Tibial artery (tissue), 4 donors: ENCODE measurements at regions not wholly inside any gene's neighbourhood (a gene's known extent, or its start where the extent isn't known, plus 50 kb on each side); places are given as distances from the start of the nearest gene placed in this dataset.
"Not testable (repeated sequence)": the region's sequence is repeated elsewhere in the genome, so short reads cannot be mapped to it uniquely, and the experiment has no call there.

Experiments used
- DNase-seq, 2 donors: peaks; one replicate each; pipeline ENCODE4 v3.0.0-alpha.2; 2019
- H3K27ac ChIP-seq, 2 donors: fragments of 200-600 bp; sonication (generic) in 1 of 2; 1 replicate in 1 of 2; 2 replicates in 1 of 2; pipeline ENCODE4 v1.5.1; 2018 to 2019; ENCODE audit warnings: mild to moderate bottlenecking in 1 of 2
- H3K27me3 ChIP-seq, 2 donors: fragments of 200-600 bp; sonication (generic) in 1 of 2; one replicate each; pipeline versions ENCODE4 v1.5.1 to v1.6.0; 2016 to 2019
- H3K36me3 ChIP-seq, 3 donors: fragments of 200-600 bp; sonication (generic) in 2 of 3; one replicate each; pipeline ENCODE4 v1.5.1; 2016 to 2019; ENCODE audit warnings: mild to moderate bottlenecking in 2 of 3
- H3K4me1 ChIP-seq, 4 donors: fragments of 200-600 bp; sonication (generic) in 2 of 4; 1 replicate in 3 of 4; 2 replicates in 1 of 4; pipeline ENCODE4 v1.5.1; 2016 to 2019
- H3K4me3 ChIP-seq, 2 donors: fragments of 200-600 bp; sonication (generic) in 1 of 2; 1 replicate in 1 of 2; 2 replicates in 1 of 2; pipeline ENCODE4 v1.5.1; 2018 to 2019; ENCODE audit warnings: mild to moderate bottlenecking in 2 of 2
- H3K9me3 ChIP-seq, 3 donors: fragments of 200-600 bp; sonication (generic) in 1 of 3; one replicate each; pipeline ENCODE4 v1.5.1; 2016 to 2019
- CTCF ChIP-seq, 2 experiments: fragments of 200-600 bp in 1 of 2; fragments of 450-650 bp in 1 of 2; IDR thresholded peaks; one replicate each; pipeline ENCODE4 v1.5.1; 2017 to 2019; ENCODE audit warnings: antibody characterized with exemption in 2 of 2, mild to moderate bottlenecking in 1 of 2, moderate library complexity in 1 of 2
- intact Hi-C: fragments of 100-400 bp; cut with DNase I; formaldehyde crosslinking; loops from one replicate; pipeline ENCODE4 v1.15.0; 2023; ENCODE audit warnings: low total_unique reads

GRCh38 chrX:41014776-41015360 is 70.4 kb upstream of the USP9X start:
- Histone ChIP-seq H3K4me3 (no peak overlapping the region), H3K9me3 (no peaks in the 10 kb centered on the region), H3K36me3 (no peaks in the 10 kb centered on the region), H3K27ac (no peak overlapping the region), H3K4me1 (peaks cover 0 to 2% (median 0%) of the 10 kb centered on the region in 4 donors), H3K27me3 (no peaks in the 10 kb centered on the region)
- no peak for DNase-seq
- intact Hi-C loops = no loop called here
- TF ChIP-seq CTCF (IDR thresholded peaks at IDR 0.05) = no peak

DNA sequence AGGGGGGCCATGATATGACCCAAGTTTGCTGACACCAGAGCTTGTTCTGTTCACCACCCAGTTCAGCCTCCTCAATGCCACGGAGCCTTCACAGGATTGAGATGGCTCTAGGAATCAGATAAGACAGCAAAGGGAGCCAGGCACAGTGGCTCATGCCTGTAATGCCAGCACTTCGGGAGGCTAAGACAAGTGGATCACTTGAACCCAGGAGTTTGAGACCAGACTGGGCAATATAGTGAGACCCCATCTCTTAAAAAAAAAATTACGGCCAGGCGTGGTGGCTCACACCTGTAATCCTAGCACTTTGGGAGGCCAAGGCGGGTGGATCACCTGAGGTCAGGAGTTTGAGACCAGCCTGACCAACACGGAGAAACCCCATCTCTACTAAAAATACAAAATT is 67.5 kb upstream of the USP9X start:
- H3K27me3 ChIP-seq, H3K4me1 ChIP-seq, H3K9me3 ChIP-seq, H3K36me3 ChIP-seq, intact Hi-C loops, H3K4me3 ChIP-seq, H3K27ac ChIP-seq, DNase-seq: not testable (repeated sequence)

GRCh38 chrX:41018391-41019040 is 66.7 kb upstream of the USP9X start:
- H3K27ac ChIP-seq = not testable (repeated sequence)

GRCh38 chrX:41019041-41019392 is 66.2 kb upstream of the USP9X start:
- no peak for TF ChIP-seq CTCF (IDR thresholded peaks at IDR 0.05)
- Histone ChIP-seq H3K9me3 (no peaks in the 10 kb centered on the region), H3K27ac (no peak overlapping the region), H3K36me3 (no peaks in the 10 kb centered on the region), H3K27me3 (no peaks in the 10 kb centered on the region), H3K4me1 (no peaks in the 10 kb centered on the region), H3K4me3 (no peak overlapping the region)
- intact Hi-C loops = no loop called here
- no peak for DNase-seq

More at GRCh38 chrX:41018391-41019040, 66.7 kb upstream of the USP9X start:
- H3K9me3 ChIP-seq, intact Hi-C loops, H3K27me3 ChIP-seq, DNase-seq, H3K4me3 ChIP-seq, H3K4me1 ChIP-seq, H3K36me3 ChIP-seq: not testable (repeated sequence)

GRCh38 chrX:41022566-41022965 is 62.7 kb upstream of the USP9X start:
- no peak for TF ChIP-seq CTCF (IDR thresholded peaks at IDR 0.05)
- Histone ChIP-seq H3K27ac (no peak overlapping the region), H3K36me3 (no peaks in the 10 kb centered on the region), H3K4me3 (no peak overlapping the region), H3K27me3 (no peaks in the 10 kb centered on the region), H3K9me3 (no peaks in the 10 kb centered on the region), H3K4me1 (no peaks in the 10 kb centered on the region)
- intact Hi-C loops = no loop called here
- no peak for DNase-seq

- H3K9me3 ChIP-seq = no peaks in the 10 kb centered on the region
- intact Hi-C loops = no loop called here
- H3K36me3 ChIP-seq = no peaks in the 10 kb centered on the region
- H3K4me1 ChIP-seq = no peaks in the 10 kb centered on the region
- no peak overlapping the region for H3K4me3 ChIP-seq
- no peak for TF ChIP-seq CTCF (IDR thresholded peaks at IDR 0.05)
- no peaks in the 10 kb centered on the region for H3K27me3 ChIP-seq
- no peak for DNase-seq
- H3K27ac ChIP-seq = no peak overlapping the region
These were observed 62.1 kb upstream of the USP9X start for GRCh38 chrX:41023098-41023497.

GRCh38 chrX:41024335-41024734 is 60.9 kb upstream of the USP9X start:
- H3K27me3 ChIP-seq, H3K9me3 ChIP-seq, H3K27ac ChIP-seq, H3K4me1 ChIP-seq, DNase-seq, intact Hi-C loops, H3K4me3 ChIP-seq, H3K36me3 ChIP-seq: not testable (repeated sequence)
